ENCODE measurements at regions not wholly inside any gene's neighbourhood (a gene's known extent, or its start where the extent isn't known, plus 50 kb on each side); places are given as distances from the start of the nearest gene placed in this dataset.

DNA sequence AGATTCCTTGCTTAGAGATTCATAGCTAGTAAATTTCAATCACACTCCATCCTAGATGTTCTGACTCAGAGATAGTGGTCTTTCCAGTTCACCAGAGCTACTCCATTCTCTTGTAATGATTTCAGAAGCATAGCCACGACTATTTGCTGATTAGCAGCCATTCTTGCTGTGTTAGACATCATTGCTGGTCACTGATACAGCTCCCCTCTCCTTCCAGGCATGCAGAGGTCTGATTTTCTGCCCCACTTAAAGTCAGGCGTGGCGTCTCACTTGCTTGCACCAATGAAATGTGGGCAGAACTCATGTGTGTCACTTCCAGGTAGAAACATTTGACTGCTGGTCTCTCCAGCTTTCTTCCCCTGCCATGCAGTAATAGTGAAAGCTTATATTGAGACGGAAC lies 168.9 kb upstream of the JARID2 start:
- H3K4me3 ChIP-seq (ENCODE audit: low read depth, low read length) = no peak overlapping the region
- no peak for DNase-seq (ENCODE audit: low read depth, low spot score)
- TF ChIP-seq CTCF (IDR thresholded peaks at IDR 0.05; ENCODE audit: low read depth, low read length) = no peak
- in situ Hi-C loops (cut with HindIII; ENCODE audit: low sequenced_read_pairs) = no loop called here

- in situ Hi-C loops (cut with HindIII; ENCODE audit: low sequenced_read_pairs) = no loop called here
- no peak for DNase-seq (ENCODE audit: low read depth, low spot score)
- no peak overlapping the region for H3K4me3 ChIP-seq (ENCODE audit: low read depth, low read length)
- TF ChIP-seq CTCF (IDR thresholded peaks at IDR 0.05; ENCODE audit: low read depth, low read length) = no peak
These were observed 167.9 kb upstream of the JARID2 start for GRCh38 chr6:15077961-15078360.

DNA sequence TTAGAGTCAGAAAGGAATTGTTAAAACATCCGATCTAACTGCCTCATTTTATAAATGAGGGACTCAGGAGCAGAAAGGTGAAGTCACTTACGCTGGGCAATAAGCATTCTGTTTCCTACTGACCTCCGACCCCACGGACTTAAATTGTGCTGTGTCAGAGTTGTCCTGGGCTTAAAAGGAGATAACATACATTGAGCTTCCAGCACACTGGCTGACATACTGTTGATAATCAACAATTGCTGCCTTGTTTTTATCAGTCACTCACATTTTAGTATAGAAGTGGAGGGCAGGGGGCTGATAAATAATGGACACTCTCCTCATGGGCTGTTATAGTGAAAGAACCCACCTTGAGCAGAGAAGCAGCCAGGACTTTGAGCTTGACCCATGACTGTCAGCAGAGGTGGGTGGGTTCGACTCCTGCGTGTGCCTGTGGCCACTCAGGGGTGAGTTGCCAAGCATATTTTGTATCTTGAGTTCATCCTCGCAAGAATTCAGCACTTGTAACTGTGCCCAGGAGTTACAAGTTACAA lies 166.5 kb upstream of the JARID2 start:
- TF ChIP-seq CTCF (IDR thresholded peaks at IDR 0.05; ENCODE audit: low read depth, low read length) = no peak
- H3K4me3 ChIP-seq (ENCODE audit: low read depth, low read length) = no peak overlapping the region
- in situ Hi-C loops (cut with HindIII; ENCODE audit: low sequenced_read_pairs) = no loop called here
- no peak for DNase-seq (ENCODE audit: low read depth, low spot score)

DNA sequence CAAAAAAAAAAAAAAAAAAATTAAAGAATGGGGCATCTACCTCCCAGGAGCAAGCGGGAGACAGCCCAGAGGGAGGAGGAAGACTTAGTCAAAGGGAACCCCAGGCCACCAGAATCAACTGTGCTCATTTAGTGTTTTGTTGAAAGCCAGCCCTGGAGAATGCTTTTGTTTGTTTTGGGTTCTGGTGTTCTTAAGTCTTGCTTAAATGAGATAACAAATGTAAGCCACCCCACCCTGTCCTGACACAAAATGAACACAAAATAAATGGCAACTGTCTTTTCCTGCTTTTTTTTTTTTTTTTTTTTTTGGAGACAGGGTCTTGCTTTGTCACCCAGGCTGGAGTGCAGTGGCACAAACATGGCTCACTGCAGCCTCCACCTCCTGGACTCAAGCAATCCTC lies 165.0 kb upstream of the JARID2 start:
- TF ChIP-seq CTCF (IDR thresholded peaks at IDR 0.05; ENCODE audit: low read depth, low read length) = no peak
- no peak overlapping the region for H3K4me3 ChIP-seq (ENCODE audit: low read depth, low read length)
- no peak for DNase-seq (ENCODE audit: low read depth, low spot score)
- in situ Hi-C loops (cut with HindIII; ENCODE audit: low sequenced_read_pairs) = no loop called here

DNA sequence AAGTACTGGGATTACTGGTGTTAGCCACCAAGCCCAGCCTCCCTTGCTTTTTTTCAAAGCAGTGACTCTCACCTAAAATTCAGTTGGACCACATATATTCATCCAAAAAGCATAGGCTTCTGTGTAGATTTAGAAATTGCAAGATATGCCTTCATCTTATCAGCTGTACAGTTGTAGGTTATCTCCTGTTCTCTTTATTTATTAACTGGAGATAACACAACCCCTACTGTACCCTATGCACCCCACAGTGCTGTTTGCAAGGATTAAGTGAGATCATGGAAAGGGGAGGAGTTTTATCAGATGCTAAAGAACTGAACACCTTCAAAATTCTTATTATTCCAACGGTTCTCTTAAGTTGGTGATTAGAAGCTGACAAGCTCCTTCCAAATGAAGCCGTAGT lies 164.4 kb upstream of the JARID2 start:
- no peak overlapping the region for H3K4me3 ChIP-seq (ENCODE audit: low read depth, low read length)
- TF ChIP-seq CTCF (IDR thresholded peaks at IDR 0.05; ENCODE audit: low read depth, low read length) = no peak
- DNase-seq (ENCODE audit: low read depth, low spot score) = no peak
- in situ Hi-C loops (cut with HindIII; ENCODE audit: low sequenced_read_pairs) = no loop called here

DNA sequence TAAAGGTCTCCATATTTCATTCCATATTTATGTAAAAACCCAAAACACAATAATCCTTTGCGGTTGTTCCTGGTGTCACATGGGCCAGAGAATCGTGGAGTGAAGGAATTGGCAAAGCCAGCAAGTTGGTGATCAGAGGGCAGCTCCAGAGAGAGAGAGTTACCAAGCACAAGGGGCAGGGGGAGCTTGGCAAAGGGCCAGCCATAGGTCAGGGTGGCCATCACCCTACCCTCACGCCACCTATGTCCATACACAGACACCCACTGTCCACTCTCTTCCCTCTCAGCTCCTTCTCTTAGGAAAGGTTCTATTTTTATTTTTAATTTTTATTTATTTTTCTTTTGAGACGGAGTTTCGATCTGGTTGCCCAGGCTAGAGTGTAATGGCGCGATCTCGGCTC lies 163.2 kb upstream of the JARID2 start:
- no peak overlapping the region for H3K4me3 ChIP-seq (ENCODE audit: low read depth, low read length)
- in situ Hi-C loops (cut with HindIII; ENCODE audit: low sequenced_read_pairs) = no loop called here
- no peak for DNase-seq (ENCODE audit: low read depth, low spot score)
- TF ChIP-seq CTCF (IDR thresholded peaks at IDR 0.05; ENCODE audit: low read depth, low read length) = no peak

All from astrocyte of the spinal cord (primary cell).